ENCODE measurements at regions not wholly inside any gene's neighbourhood (a gene's known extent, or its start where the extent isn't known, plus 50 kb on each side); places are given as distances from the start of the nearest gene placed in this dataset.

GRCh38 chr9:23467276-23467675, 358.8 kb downstream of the ELAVL2 start:
- DNase-seq: no peak

DNA sequence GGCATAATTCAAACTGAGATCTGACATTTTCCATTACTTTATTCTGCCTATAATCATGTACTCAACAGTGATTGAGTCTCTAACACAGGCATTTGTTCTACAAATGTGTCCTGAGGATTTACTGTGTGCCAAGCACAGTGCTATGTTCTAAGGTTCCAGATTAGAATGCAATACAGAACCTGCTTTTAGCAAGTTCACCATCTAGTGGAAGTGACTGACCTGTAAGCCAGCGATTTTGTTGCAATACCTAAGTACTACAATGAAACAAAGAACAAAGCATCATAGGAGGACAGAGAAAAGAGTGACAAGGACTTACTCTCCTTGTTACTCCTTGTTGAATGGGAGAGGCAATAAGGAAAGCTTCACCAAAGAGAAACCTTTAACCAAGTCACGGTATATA, 348.1 kb downstream of the ELAVL2 start:
- DNase-seq: no peak

GRCh38 chr9:23483566-23483965, 342.5 kb downstream of the ELAVL2 start:
- no peak for DNase-seq

- DNase-seq: peak; percentile 29
Measured at GRCh38 chr9:23492126-23493002, 333.7 kb downstream of the ELAVL2 start.

DNA sequence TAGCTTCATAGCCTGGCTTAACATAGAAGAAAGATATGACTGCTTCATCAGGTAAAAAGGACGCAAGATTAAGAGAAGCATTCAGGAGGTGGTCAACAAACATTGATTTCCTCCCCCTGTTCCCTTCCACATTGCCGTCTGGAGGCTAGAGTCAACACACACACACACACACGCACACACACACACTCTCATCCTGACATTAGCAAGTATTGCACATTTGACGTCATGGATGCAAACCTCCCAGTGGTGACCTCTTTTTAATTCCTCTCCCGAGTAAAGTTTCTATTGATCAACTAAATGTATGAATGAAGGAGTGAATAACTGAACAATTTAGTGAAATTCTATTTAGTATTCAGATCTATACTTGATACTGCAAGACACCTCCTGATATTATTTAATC, 332.8 kb downstream of the ELAVL2 start:
- DNase-seq: no peak

GRCh38 chr9:23496489-23497136, 329.4 kb downstream of the ELAVL2 start:
- no peak for DNase-seq

- no peak for DNase-seq
Measured at GRCh38 chr9:23497137-23497504, 328.9 kb downstream of the ELAVL2 start.

GRCh38 chr9:23502004-23502403, 324.0 kb downstream of the ELAVL2 start:
- no peak for DNase-seq

- DNase-seq: no peak
Measured at GRCh38 chr9:23522952-23523351, 303.1 kb downstream of the ELAVL2 start.

DNA sequence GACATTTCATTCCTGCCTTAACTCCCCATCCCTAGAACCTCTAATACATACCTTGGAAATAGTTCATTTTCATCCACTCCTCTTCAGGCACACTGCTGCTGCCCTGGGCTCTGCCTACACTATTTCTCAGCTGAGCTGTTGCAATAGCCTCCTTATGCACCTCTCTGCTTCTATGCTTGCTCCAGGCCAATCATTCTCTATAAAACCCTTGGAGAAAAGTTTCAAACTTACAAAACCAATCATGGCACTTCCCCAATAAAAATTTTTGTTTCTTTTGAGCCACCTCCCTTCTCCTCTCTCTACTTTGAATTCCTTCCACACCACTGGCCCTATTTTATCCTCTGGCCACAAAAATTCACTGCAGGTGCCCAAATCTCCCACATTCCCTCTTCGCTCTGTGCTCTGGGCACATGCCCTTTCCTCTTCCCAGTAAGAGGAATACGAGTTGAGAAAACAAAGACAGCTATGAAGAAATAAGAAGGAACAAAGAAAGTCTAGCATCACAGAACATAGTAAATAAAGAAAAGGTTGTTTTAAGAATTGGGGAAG, 301.4 kb downstream of the ELAVL2 start:
- DNase-seq: no peak

DNA sequence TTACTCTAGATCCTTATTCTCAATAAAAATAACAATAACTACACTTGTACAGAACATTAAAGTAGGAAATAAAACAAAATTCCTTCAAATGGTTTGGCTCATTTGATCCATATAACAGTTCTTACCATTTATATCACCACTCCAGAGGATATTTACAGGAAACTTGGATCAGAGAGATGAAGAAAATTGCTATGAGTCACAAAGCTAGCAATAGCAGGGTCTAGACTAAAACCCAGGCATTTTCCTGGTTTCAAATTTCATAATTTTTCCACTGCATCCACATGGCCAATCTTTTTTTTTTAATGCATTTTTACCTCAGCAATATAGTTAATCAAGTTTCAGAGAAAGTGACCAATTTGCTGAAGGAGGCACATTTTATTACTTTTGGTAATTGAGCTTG, 299.2 kb downstream of the ELAVL2 start:
- no peak for DNase-seq

GRCh38 chr9:23532282-23532681, 293.8 kb downstream of the ELAVL2 start:
- no peak for DNase-seq

- no peak for DNase-seq
Measured at GRCh38 chr9:23537192-23538066, 288.6 kb downstream of the ELAVL2 start.

GRCh38 chr9:23538067-23538402, 288.0 kb downstream of the ELAVL2 start:
- no peak for DNase-seq

- no peak for DNase-seq
Measured at GRCh38 chr9:23538461-23539003, 287.5 kb downstream of the ELAVL2 start.

DNA sequence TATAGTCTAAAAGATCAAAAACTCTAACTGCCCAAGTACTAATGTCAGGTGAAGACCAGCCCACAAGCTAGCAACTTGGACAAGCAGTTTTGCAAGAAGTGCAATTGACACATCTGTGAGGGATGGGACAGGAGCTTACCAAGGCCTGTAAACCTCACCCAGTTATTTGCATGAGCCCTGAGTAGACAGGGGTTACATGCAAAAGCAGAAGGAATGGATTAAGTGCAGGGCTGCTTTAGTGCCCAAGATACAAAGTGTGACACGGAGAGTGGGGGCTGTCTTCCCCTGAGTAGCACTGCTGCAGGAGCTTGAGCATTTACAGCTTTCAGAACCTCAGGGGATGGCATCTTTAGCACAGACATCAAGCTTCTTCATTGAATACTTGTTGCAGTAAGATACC, 286.7 kb downstream of the ELAVL2 start:
- DNase-seq: no peak

DNA sequence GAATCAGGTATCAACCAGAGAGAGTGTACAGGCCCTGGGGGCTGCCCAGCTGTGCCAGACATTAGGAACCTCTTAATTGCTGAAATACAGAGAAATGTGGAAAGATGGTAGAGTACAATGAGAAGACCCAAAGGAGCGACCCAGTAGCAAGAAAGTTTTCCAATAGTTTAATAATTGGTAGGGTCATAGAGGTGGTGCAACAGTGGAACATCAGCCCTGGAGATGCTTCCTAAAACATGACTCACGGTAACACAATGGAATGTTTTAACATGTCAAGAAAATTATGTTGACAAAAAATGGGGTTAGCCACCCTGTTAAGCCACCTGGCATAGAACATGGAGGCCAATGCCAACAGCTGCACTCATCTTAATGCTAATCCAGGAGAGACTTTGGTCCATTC, 284.1 kb downstream of the ELAVL2 start:
- DNase-seq: no peak

- DNase-seq: no peak
Measured at GRCh38 chr9:23542438-23542837, 283.6 kb downstream of the ELAVL2 start.

DNA sequence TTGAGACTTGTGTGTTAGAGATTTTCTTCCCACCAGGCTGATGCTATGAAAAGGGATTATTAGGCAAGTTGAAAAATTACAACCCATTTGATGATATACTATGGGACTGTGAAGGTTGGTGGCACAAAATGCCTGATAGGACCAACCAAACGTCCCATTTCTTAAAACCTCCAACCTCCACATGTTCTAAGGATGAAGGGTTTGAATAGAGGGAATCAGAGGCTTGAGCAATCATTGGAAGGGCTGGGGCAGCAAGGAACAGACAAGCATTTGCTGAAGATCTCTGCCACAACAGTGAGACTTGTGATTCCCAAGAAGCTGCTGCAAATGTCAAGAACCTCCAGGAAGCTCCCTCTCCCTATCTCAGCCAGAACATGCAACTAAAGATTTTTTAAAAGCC, 283.1 kb downstream of the ELAVL2 start:
- no peak for DNase-seq

GRCh38 chr9:23543419-23543818, 282.6 kb downstream of the ELAVL2 start:
- no peak for DNase-seq

DNA sequence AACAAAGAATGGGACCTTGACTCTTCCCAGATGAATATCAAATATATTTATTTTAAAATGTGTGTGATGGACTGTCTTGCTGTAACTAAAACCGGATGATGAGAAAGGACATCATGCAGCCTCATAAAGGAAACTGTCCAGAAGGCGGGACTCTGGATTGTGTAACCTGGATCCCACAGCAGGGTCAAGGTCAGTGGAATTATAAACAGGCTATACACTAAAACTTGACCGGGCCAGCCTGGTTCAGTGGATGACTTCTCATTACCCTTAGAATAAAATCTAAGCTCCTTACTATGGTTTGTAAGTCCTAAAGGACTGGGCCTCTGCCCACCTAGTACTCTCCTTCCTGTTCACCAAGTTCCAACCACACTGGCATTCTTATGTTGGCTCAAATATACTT, 280.3 kb downstream of the ELAVL2 start:
- DNase-seq: no peak

GRCh38 chr9:23551311-23551721, 274.7 kb downstream of the ELAVL2 start:
- DNase-seq: no peak
